SK-N-MC (cell line): ENCODE measurements at regions not wholly inside any gene's neighbourhood (a gene's known extent, or its start where the extent isn't known, plus 50 kb on each side); places are given as distances from the start of the nearest gene placed in this dataset.

Source experiments
- EZH2 ChIP-seq: fragments of 200-600 bp; sonication (generic); IDR thresholded peaks from one replicate; pipeline ENCODE4 v1.6.1; 2017; ENCODE audit warnings: antibody characterized with exemption
- POLR2AphosphoS5 ChIP-seq: IDR thresholded peaks from 2 replicates; pipeline ENCODE4 v1.6.1; 2012; ENCODE audit warnings: mild to moderate bottlenecking, low read depth, low read length, borderline replicate concordance

DNA sequence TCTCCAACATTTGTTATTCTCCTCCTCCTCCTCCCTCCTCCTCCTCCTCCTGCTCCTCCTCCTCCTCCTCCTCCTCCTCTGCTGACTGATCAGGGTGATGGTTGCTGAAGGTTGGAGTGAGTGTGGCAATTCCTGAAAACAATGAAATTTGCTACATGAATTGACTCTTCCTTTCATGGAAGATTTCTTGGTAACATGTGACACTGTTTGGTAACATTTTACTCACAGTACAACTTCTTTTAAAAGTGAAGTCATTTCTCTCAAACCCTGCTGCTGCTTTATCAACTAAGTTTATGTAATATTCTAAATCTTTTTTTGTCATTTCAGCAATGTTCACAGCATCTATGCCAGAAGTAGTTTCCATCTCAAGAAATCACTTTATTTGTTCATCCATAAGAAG lies 543.0 kb downstream of the MAFB start:
- TF ChIP-seq POLR2AphosphoS5 (no peak), EZH2 (no peak)
